GM12872 (cell line): ENCODE measurements at regions not wholly inside any gene's neighbourhood (a gene's known extent, or its start where the extent isn't known, plus 50 kb on each side); places are given as distances from the start of the nearest gene placed in this dataset.

Experiments
- TF ChIP-seq, protein P1 (sequence below): IDR thresholded peaks from 3 replicates; pipeline ENCODE4 v1.5.1; 2011; ENCODE audit warnings: low read depth, mild to moderate bottlenecking, low read length, moderate library complexity; ENCODE audit not compliant: insufficient read depth

DNA sequence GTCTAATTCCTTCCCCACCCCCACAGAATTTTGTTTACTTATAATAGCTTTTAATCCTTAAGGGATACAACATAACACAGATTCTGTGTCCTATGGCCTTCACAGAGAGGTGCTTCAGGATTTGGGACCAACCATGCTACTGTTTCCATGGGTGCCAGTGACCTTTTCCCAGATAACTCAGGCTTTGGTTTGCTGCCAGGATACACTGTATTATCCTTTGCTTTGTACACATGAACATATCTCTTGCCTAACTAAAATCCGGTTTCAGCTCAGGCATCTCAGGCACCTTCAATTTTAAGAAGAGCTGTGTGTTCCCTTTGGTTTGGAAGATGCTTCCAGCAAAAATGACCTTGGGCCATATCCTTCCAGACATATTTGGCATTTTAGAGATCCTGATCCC is 428.4 kb upstream of the CDH5 start:
- TF ChIP-seq, protein P1, sequence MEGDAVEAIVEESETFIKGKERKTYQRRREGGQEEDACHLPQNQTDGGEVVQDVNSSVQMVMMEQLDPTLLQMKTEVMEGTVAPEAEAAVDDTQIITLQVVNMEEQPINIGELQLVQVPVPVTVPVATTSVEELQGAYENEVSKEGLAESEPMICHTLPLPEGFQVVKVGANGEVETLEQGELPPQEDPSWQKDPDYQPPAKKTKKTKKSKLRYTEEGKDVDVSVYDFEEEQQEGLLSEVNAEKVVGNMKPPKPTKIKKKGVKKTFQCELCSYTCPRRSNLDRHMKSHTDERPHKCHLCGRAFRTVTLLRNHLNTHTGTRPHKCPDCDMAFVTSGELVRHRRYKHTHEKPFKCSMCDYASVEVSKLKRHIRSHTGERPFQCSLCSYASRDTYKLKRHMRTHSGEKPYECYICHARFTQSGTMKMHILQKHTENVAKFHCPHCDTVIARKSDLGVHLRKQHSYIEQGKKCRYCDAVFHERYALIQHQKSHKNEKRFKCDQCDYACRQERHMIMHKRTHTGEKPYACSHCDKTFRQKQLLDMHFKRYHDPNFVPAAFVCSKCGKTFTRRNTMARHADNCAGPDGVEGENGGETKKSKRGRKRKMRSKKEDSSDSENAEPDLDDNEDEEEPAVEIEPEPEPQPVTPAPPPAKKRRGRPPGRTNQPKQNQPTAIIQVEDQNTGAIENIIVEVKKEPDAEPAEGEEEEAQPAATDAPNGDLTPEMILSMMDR = no peak

- TF ChIP-seq, protein P1 = no peak
These were observed 429.0 kb upstream of the CDH5 start for GRCh38 chr16:65937455-65937854.

DNA sequence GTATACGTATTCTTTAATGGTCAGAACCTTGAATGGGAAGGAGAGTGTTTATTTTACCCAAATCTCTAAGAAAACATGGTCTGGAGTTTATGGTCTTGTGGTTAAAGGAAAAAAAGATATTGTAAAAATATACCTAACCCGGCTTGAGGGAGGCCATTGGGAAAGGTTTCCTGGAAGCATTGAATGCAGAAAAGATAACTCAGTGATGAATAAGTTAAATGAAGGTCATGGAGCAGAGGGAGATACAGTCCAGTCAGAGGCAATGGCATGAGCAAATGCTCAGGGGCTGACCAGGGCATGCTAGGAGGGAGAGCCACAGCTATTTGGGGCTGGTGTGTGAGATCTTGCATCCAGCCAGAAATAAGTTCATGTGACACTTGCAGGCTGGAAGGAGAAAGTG is 430.4 kb upstream of the CDH5 start:
- TF ChIP-seq, protein P1 = no peak

DNA sequence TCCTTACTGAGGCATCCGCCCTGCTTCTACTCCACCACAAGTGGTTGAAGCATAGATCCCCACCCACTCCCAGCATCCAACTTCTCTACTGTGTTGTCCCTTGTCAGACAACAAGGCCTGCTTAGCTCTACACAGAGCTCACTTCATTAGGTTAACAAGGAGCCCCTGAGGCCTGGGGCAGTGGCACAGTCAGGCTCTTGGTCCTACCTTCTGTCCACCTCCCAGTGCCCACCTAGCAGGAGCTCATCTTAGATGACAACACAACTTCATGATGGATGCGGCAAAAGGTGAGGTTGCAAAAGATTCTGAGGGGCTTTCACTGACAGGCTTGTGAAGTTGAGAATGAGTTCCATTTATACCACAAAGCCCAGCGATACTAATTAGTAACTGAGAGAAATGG is 432.0 kb upstream of the CDH5 start:
- TF ChIP-seq, protein P1 = no peak

DNA sequence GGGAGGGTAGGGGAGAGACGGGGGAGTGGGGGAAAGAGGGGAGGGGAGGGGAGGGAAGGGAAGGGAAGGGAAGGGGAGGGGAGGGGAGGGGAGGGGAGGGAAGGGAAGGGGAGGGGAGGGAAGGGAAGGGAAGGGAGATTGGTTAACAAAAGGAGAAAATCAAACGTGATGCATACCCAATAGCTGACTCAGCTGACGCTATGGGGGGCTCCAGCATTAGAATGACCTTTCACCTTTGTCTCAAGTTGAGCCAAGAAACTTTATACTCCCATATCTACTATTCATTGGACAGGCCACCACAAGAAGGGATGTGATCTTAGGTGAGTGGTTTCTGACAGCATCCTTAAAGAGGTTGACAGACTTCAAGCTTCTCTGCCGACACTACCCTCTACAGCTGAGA is 432.8 kb upstream of the CDH5 start:
- TF ChIP-seq, protein P1 = no peak

DNA sequence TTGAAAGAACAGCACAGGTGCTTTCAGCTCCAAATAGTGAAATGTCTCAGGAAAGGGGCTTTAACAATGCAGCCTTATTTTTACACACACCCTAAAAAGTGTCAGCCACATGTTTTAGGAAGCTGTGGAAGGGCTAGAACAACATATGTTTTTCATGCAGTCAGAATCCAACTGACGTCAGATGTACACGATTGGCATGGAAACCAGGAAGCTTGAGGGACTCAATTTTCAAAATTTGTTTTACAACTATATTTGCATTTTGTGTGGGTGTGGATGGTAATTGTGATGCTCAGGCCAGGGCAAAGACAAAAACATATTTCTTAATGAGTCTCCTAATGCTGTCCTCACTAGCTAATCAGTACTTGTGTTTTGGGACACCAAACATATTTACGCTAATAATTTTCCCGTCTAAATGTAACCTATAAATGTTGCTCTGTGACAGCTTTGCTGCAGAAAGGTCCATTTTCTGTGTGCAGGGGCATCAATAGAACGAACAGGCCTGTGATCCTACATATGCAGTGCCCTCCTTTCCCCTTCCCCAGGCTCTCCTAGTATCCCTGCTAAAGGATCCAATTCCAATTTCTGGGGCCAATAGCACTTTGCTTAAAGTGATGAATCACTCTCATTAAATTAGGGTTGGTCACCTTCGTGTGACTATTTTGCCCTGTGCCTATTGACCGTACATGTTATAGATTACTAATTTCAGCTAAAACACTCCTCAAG is 434.0 kb upstream of the CDH5 start:
- TF ChIP-seq, protein P1 = no peak

GRCh38 chr16:65922923-65923322 is 443.6 kb upstream of the CDH5 start:
- TF ChIP-seq, protein P1 = no peak
